SK-N-SH (cell line): ENCODE measurements at regions not wholly inside any gene's neighbourhood (a gene's known extent, or its start where the extent isn't known, plus 50 kb on each side); places are given as distances from the start of the nearest gene placed in this dataset.

ENCODE experiments used
- POLR2AphosphoS5 ChIP-seq: IDR thresholded peaks from 2 replicates; pipeline ENCODE4 v1.6.1; 2012; ENCODE audit warnings: low read depth, low read length
- TCF12 ChIP-seq: IDR thresholded peaks from 2 replicates; pipeline ENCODE4 v1.4.0; 2012
- YY1 ChIP-seq: IDR thresholded peaks from 2 replicates; pipeline ENCODE4 v1.4.0; 2012; ENCODE audit warnings: low read depth, mild to moderate bottlenecking
- TF ChIP-seq, protein P1 (sequence below): fragments of 200-600 bp; sonication (generic); IDR thresholded peaks from 2 replicates; pipeline ENCODE4 v1.6.1; 2017; ENCODE audit warnings: antibody characterized with exemption, mild to moderate bottlenecking, moderate library complexity

DNA sequence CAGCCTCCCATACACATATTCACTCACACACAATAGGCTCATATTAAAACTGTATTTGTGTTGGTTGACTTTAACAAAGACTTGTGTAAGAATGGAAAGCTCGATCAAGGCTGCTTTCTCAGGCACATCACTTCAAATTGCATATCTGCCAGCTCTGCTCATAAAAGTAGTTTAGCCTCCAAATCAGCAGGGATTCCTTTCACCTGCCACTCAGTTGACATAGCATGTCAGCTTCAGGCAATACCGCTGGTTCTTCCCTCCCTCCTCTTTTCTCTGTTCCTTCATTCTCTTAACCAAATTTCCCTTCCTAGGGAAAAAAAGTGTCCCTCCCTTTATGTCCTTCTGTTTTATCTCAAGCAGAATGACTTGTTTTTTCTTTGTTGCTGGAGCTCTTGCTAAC is 450.4 kb upstream of the LARGE1 start:
- TF ChIP-seq, protein P1, sequence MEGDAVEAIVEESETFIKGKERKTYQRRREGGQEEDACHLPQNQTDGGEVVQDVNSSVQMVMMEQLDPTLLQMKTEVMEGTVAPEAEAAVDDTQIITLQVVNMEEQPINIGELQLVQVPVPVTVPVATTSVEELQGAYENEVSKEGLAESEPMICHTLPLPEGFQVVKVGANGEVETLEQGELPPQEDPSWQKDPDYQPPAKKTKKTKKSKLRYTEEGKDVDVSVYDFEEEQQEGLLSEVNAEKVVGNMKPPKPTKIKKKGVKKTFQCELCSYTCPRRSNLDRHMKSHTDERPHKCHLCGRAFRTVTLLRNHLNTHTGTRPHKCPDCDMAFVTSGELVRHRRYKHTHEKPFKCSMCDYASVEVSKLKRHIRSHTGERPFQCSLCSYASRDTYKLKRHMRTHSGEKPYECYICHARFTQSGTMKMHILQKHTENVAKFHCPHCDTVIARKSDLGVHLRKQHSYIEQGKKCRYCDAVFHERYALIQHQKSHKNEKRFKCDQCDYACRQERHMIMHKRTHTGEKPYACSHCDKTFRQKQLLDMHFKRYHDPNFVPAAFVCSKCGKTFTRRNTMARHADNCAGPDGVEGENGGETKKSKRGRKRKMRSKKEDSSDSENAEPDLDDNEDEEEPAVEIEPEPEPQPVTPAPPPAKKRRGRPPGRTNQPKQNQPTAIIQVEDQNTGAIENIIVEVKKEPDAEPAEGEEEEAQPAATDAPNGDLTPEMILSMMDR, result no peak
- no peak for TF ChIP-seq POLR2AphosphoS5
- TF ChIP-seq TCF12, result no peak
- TF ChIP-seq YY1, result no peak
